ENCODE measurements at regions not wholly inside any gene's neighbourhood (a gene's known extent, or its start where the extent isn't known, plus 50 kb on each side); places are given as distances from the start of the nearest gene placed in this dataset.

DNA sequence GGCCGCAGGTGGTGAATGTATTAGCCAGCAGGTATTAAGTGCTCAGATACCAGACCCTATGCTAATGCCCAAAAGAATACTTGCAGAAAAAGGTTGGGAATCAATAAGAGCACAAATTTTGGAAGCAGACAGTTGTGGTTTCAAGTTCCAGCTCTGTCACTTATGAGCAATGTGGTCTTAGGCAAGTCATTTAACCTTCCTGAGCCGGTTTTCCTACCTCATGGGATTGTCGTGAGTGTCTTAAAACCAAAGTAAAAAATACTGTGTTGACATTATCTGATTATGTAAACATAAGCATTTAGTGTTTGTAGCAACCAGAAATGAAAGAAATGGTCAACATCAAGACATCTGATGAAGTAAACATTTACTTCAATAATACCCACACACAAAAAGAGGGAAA, 93.0 kb upstream of the CHST9 start:
- TF ChIP-seq, protein P1, sequence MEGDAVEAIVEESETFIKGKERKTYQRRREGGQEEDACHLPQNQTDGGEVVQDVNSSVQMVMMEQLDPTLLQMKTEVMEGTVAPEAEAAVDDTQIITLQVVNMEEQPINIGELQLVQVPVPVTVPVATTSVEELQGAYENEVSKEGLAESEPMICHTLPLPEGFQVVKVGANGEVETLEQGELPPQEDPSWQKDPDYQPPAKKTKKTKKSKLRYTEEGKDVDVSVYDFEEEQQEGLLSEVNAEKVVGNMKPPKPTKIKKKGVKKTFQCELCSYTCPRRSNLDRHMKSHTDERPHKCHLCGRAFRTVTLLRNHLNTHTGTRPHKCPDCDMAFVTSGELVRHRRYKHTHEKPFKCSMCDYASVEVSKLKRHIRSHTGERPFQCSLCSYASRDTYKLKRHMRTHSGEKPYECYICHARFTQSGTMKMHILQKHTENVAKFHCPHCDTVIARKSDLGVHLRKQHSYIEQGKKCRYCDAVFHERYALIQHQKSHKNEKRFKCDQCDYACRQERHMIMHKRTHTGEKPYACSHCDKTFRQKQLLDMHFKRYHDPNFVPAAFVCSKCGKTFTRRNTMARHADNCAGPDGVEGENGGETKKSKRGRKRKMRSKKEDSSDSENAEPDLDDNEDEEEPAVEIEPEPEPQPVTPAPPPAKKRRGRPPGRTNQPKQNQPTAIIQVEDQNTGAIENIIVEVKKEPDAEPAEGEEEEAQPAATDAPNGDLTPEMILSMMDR (IDR thresholded peaks at IDR 0.05; ENCODE audit: low read depth, low read length): no peak
- no peak overlapping the region for H3K4me3 ChIP-seq (ENCODE audit: low read depth, low read length)
- H3K36me3 ChIP-seq: no peaks in the 10 kb centered on the region
- H3K27me3 ChIP-seq (ENCODE audit: insufficient read depth, low read depth, severe bottlenecking): no peaks in the 10 kb centered on the region
- no peaks in the 10 kb centered on the region for H3K9me3 ChIP-seq (ENCODE audit: severe bottlenecking)
- no peak for DNase-seq
- no peak overlapping the region for H3K27ac ChIP-seq

DNA sequence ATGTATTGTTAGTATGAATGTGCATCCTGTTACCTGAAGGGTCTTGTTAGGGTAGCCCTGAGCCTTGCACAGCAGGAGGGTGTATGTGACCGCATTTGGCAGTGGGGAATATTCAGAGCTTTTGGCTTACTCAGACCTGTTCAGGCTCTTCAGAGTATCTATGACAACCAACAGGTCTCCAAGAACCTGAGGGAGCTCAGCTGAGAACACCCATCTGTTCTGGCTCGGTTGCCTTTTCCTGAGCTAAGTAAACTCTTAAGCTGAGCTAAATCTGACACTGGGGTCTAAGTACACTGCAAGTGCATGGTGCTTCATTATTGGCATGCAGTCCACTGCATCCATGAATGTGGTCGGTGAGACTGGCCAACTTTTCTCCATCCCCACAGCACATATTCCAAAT, 92.4 kb upstream of the CHST9 start:
- Histone ChIP-seq H3K27me3 (ENCODE audit: insufficient read depth, low read depth, severe bottlenecking) (no peaks in the 10 kb centered on the region), H3K9me3 (ENCODE audit: severe bottlenecking) (no peaks in the 10 kb centered on the region), H3K4me3 (ENCODE audit: low read depth, low read length) (no peak overlapping the region), H3K36me3 (no peaks in the 10 kb centered on the region), H3K27ac (no peak overlapping the region)
- peak; percentile 48 for DNase-seq
- TF ChIP-seq, protein P1 (IDR thresholded peaks at IDR 0.05; ENCODE audit: low read depth, low read length): no peak

DNA sequence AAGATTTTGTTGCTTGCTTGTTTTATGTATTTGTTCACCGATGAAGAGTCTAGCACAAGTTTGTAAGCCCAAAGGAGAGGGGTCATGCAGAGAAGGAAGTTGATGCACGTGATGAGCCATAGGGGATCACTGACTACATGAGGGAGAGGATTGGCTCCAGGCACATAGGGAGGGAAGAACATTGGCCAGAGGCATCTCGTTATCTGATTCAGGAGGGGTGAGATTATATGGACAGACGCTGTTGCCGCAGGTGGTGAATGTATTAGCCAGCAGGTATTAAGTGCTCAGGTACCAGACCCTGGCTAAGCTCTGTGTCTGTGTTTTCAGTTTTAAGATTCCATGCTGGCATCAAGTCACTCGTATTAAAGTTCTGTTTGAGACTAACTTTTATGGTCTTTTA, 91.8 kb upstream of the CHST9 start:
- H3K27ac ChIP-seq: no peak overlapping the region
- peak; percentile 35 for DNase-seq
- H3K27me3 ChIP-seq (ENCODE audit: insufficient read depth, low read depth, severe bottlenecking): no peaks in the 10 kb centered on the region
- no peak overlapping the region for H3K4me3 ChIP-seq (ENCODE audit: low read depth, low read length)
- no peaks in the 10 kb centered on the region for H3K9me3 ChIP-seq (ENCODE audit: severe bottlenecking)
- TF ChIP-seq, protein P1 (IDR thresholded peaks at IDR 0.05; ENCODE audit: low read depth, low read length): no peak
- no peaks in the 10 kb centered on the region for H3K36me3 ChIP-seq

DNA sequence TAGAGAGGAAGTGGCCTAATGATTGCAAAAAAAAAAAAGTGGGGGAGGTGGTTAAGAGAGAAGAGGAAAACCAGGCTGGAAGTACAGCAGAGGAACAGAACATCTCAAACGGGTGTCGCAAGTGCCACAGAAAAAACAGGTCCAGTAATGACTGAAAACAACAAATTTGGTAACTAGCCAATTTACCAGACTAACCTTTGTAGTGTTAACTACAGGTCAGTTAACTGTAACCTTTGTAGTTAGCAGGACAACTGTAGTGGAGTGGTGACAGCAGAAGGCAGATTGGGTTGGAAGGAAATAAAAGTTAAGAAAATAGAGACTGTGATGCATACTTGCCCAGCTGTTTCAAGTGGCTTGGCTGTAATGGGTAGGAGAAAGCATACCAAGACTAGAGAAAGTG, 91.4 kb upstream of the CHST9 start:
- H3K9me3 ChIP-seq (ENCODE audit: severe bottlenecking): no peaks in the 10 kb centered on the region
- DNase-seq: no peak
- TF ChIP-seq, protein P1 (IDR thresholded peaks at IDR 0.05; ENCODE audit: low read depth, low read length): no peak

DNA sequence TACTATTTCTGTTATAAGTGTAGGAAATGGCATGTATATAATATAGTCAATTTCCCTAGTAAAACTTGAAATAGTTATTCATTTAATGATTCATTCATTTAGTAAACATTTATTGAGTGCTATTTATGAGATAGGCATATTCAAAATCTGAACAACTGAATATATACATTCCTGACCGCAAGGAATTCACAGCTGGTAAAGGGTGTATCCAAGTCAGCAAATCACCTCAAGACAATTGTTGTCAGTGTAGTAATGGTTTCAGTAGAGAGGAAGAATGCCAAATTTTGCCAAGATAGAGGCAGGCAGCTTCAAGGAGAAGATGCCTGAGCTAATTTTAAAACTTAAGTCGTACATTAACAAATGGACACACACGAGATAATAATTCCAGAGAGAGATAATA, 89.8 kb upstream of the CHST9 start:
- H3K27ac ChIP-seq: no peak overlapping the region
- TF ChIP-seq, protein P1 (IDR thresholded peaks at IDR 0.05; ENCODE audit: low read depth, low read length): no peak
- no peak overlapping the region for H3K4me3 ChIP-seq (ENCODE audit: low read depth, low read length)
- H3K36me3 ChIP-seq: no peaks in the 10 kb centered on the region
- no peaks in the 10 kb centered on the region for H3K9me3 ChIP-seq (ENCODE audit: severe bottlenecking)
- no peak for DNase-seq
- no peaks in the 10 kb centered on the region for H3K27me3 ChIP-seq (ENCODE audit: insufficient read depth, low read depth, severe bottlenecking)

More for the DNA sequence above, 91.4 kb upstream of the CHST9 start:
- Histone ChIP-seq H3K4me3 (ENCODE audit: low read depth, low read length) (no peak overlapping the region), H3K27ac (no peak overlapping the region), H3K27me3 (ENCODE audit: insufficient read depth, low read depth, severe bottlenecking) (no peaks in the 10 kb centered on the region), H3K36me3 (no peaks in the 10 kb centered on the region)

DNA sequence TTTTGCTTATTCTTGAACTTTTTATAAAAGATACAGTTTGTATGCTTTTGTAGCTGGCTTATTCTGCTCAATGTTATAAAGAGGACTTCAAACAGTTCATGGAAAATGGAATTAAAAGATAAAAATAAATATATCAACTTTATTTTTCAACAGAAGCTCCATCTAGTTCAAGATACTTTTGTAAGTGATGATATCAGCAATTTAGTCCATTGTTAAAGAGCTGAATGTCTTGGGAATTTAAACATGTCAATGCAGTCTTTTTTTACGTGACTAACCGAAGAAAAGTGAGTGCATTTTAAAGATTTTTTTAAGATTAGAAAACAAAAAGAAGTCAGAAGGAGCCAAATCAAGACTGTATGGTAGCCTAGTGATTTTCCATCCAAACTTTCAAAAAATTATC, 85.4 kb upstream of the CHST9 start:
- no peak overlapping the region for H3K4me3 ChIP-seq (ENCODE audit: low read depth, low read length)
- no peaks in the 10 kb centered on the region for H3K36me3 ChIP-seq
- no peaks in the 10 kb centered on the region for H3K27me3 ChIP-seq (ENCODE audit: insufficient read depth, low read depth, severe bottlenecking)
- H3K9me3 ChIP-seq (ENCODE audit: severe bottlenecking): no peaks in the 10 kb centered on the region
- DNase-seq: no peak
- H3K27ac ChIP-seq: no peak overlapping the region
- TF ChIP-seq, protein P1 (IDR thresholded peaks at IDR 0.05; ENCODE audit: low read depth, low read length): no peak

Data from WERI-Rb-1 (cell line).